ENCODE measurements at regions not wholly inside any gene's neighbourhood (a gene's known extent, or its start where the extent isn't known, plus 50 kb on each side); places are given as distances from the start of the nearest gene placed in this dataset.
A peak's percentile ranks its signal among the peaks of the same experiment; 100 is the strongest.

DNA sequence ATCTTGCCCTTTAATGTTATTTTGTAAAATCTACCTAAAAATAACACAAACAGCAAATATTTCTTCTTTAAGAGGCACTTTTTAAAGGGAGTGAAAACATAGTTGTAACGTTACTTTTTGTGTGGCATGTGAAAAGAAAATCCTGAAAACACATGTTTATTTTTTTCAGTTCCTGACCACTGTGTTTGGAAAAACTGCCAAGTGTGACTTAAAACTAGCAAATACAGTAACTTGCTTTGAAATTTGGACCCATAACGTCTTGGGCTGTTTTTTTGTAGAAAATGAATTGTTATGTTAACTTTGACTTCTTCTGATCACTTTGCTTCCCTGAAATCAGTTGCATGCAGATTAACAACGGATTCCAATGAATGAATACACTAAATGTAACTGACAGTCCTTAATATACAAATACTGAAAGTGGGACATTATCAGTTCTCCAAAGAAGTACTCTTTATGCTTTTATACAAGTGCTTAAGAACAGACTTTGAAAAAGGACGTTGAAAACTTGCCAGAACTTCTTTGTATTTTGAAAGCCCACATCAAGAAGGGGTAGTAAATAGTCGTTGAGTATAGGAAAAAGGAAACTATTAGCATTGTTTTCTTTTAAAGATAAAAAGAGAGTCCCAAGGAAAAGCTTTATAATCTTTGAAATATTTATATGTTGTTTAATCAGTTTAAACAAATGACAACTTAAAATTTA is 96.1 kb upstream of the ZEB2 start:
- Histone ChIP-seq H3K27me3 (replicated peaks in 1 of 4; ENCODE audit: control extremely low read depth in 1 of 4, control insufficient read depth in 3 of 4, insufficient read depth in 4 of 4, low read length in 3 of 4) (no peaks in the 10 kb centered on the region), H3K4me1 (ENCODE audit: control insufficient read depth in 2 of 2, insufficient read depth in 2 of 2, low read length in 2 of 2) (no peaks in the 10 kb centered on the region), H3K4me2 (replicated peaks; ENCODE audit: low read depth, low read length, poor library complexity, severe bottlenecking) (no peak overlapping the region), H3K36me3 (replicated peaks in 1 of 2; ENCODE audit: control extremely low read depth in 1 of 2, control insufficient read depth in 1 of 2, extremely low read depth in 1 of 2, insufficient read depth in 2 of 2, low read length in 1 of 2) (no peaks in the 10 kb centered on the region), H3K9me3 (ENCODE audit: control extremely low read depth in 1 of 3, control insufficient read depth in 2 of 3, insufficient read depth in 1 of 3, low read length in 2 of 3) (no peaks in the 10 kb centered on the region), H3K4me3 (ENCODE audit: control extremely low read depth in 1 of 5, extremely low read depth in 1 of 5, insufficient read depth in 1 of 5, low read depth in 2 of 5, low read length in 4 of 5) (no peak overlapping the region), H3K27ac (ENCODE audit: low read length in 2 of 2) (no peak overlapping the region), H3K9ac (ENCODE audit: low read length) (no peak overlapping the region), H2AFZ (ENCODE audit: insufficient read depth, low read depth, low read length, poor library complexity, severe bottlenecking) (no peak overlapping the region), H4K20me1 (ENCODE audit: control insufficient read depth, insufficient read depth, low read length, poor library complexity, severe bottlenecking) (no peaks in the 10 kb centered on the region), H3K79me2 (ENCODE audit: control insufficient read depth, insufficient read depth, low read length) (no peaks in the 10 kb centered on the region)
- H3K4me1 Mint-ChIP-seq: peaks cover 6% of the 10 kb centered on the region
- no peak overlapping the region for H3K4me3 Mint-ChIP-seq
- no peak for DNase-seq
- TF ChIP-seq, protein P1, sequence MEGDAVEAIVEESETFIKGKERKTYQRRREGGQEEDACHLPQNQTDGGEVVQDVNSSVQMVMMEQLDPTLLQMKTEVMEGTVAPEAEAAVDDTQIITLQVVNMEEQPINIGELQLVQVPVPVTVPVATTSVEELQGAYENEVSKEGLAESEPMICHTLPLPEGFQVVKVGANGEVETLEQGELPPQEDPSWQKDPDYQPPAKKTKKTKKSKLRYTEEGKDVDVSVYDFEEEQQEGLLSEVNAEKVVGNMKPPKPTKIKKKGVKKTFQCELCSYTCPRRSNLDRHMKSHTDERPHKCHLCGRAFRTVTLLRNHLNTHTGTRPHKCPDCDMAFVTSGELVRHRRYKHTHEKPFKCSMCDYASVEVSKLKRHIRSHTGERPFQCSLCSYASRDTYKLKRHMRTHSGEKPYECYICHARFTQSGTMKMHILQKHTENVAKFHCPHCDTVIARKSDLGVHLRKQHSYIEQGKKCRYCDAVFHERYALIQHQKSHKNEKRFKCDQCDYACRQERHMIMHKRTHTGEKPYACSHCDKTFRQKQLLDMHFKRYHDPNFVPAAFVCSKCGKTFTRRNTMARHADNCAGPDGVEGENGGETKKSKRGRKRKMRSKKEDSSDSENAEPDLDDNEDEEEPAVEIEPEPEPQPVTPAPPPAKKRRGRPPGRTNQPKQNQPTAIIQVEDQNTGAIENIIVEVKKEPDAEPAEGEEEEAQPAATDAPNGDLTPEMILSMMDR (IDR thresholded peaks at IDR 0.05): no peak
- no peak for TF ChIP-seq EZH2 (IDR thresholded peaks at IDR 0.05; ENCODE audit: borderline replicate concordance, insufficient read depth, low read depth, low read length, poor library complexity, severe bottlenecking)
- no CpG with 5 or more reads among the region's 5 CpGs for WGBS (ENCODE audit: insufficient coverage)
- POLR2A ChIA-PET: no interaction called here
- ATAC-seq (ENCODE audit: low read depth): no peak
- H3K9me3 Mint-ChIP-seq (ENCODE audit: insufficient read depth): no peaks in the 10 kb centered on the region
- CTCF ChIA-PET: no interaction called here
- no peaks in the 10 kb centered on the region for H3K27me3 Mint-ChIP-seq
- no peak overlapping the region for H3K27ac Mint-ChIP-seq
- intact Hi-C loops (cut with micrococcal nuclease): no loop called here

DNA sequence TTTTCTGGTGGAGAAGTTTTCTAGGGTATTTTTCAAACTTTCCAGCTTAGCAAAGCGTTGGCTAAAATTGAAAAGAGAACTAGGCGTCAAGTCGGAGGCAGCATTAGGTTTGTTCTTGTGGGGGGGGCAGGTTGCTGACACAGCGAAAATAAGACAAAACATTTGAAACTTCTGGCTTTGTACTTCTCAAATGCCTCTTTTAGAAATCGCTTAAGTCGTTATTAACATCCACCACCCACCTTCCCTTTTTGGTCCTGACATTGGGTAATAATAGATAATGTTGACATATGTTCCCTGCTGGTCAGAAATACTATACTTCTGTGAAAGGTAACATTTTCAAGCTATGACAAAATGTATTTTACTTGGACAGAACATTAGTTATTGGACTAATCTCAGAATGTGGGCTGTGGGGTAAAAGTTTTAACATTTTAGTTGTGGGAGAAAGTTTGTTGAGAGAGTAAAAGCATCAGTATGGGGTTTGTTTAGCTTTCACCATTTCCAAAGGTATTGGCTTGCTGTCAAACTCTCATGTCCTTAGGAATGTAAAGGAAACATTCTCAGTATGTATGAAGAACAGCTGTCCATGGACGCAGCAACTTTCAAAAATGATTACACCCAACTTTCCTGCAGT is 88.1 kb upstream of the ZEB2 start:
- TF ChIP-seq EZH2 (IDR thresholded peaks at IDR 0.05; ENCODE audit: borderline replicate concordance, insufficient read depth, low read depth, low read length, poor library complexity, severe bottlenecking): no peak
- TF ChIP-seq, protein P1 (IDR thresholded peaks at IDR 0.05): no peak
- Histone ChIP-seq H3K4me2 (replicated peaks; ENCODE audit: low read depth, low read length, poor library complexity, severe bottlenecking) (peak overlapping the region; percentile 24), H3K4me3 (ENCODE audit: control extremely low read depth in 1 of 5, extremely low read depth in 1 of 5, insufficient read depth in 1 of 5, low read depth in 2 of 5, low read length in 4 of 5) (no peak overlapping the region), H3K36me3 (replicated peaks in 1 of 2; ENCODE audit: control extremely low read depth in 1 of 2, control insufficient read depth in 1 of 2, extremely low read depth in 1 of 2, insufficient read depth in 2 of 2, low read length in 1 of 2) (no peaks in the 10 kb centered on the region), H3K27me3 (replicated peaks in 1 of 4; ENCODE audit: control extremely low read depth in 1 of 4, control insufficient read depth in 3 of 4, insufficient read depth in 4 of 4, low read length in 3 of 4) (no peaks in the 10 kb centered on the region), H2AFZ (ENCODE audit: insufficient read depth, low read depth, low read length, poor library complexity, severe bottlenecking) (no peak overlapping the region), H3K9ac (ENCODE audit: low read length) (no peak overlapping the region), H3K9me3 (ENCODE audit: control extremely low read depth in 1 of 3, control insufficient read depth in 2 of 3, insufficient read depth in 1 of 3, low read length in 2 of 3) (no peaks in the 10 kb centered on the region), H3K4me1 (ENCODE audit: control insufficient read depth in 2 of 2, insufficient read depth in 2 of 2, low read length in 2 of 2) (peaks cover 11 to 25% of the 10 kb centered on the region in 2 donors), H4K20me1 (ENCODE audit: control insufficient read depth, insufficient read depth, low read length, poor library complexity, severe bottlenecking) (no peaks in the 10 kb centered on the region), H3K79me2 (ENCODE audit: control insufficient read depth, insufficient read depth, low read length) (no peaks in the 10 kb centered on the region), H3K27ac (ENCODE audit: low read length in 2 of 2) (no peak overlapping the region)
- Mint-ChIP-seq H3K27me3 (no peaks in the 10 kb centered on the region), H3K27ac (peak overlapping the region; percentile 55), H3K4me3 (peak overlapping the region; percentile 23), H3K9me3 (ENCODE audit: insufficient read depth) (no peaks in the 10 kb centered on the region), H3K4me1 (peaks cover 42% of the 10 kb centered on the region)
- DNase-seq: no peak
- intact Hi-C loops (cut with micrococcal nuclease): loop anchor here (5.0 kb wide), 1 partner anchor 46 kb away; no protein-coding TSS in a partner anchor
- ChIA-PET CTCF (no interaction called here), POLR2A (no interaction called here)
- peak; percentile 36 for ATAC-seq (ENCODE audit: low read depth)
- WGBS (ENCODE audit: insufficient coverage): 31% methylated on average over 2 of the region's 7 CpGs
